Keratinocyte (primary cell): ENCODE measurements at regions not wholly inside any gene's neighbourhood (a gene's known extent, or its start where the extent isn't known, plus 50 kb on each side); places are given as distances from the start of the nearest gene placed in this dataset.

Source experiments
- EZH2 ChIP-seq: IDR thresholded peaks from one replicate; pipeline ENCODE4 v1.6.1; 2012; ENCODE audit warnings: inconsistent platforms, mild to moderate bottlenecking, low read length, moderate library complexity
- TF ChIP-seq, protein P1 (sequence below), 3 experiments: IDR thresholded peaks in 1 of 3; conservative IDR thresholded peaks in 1 of 3; optimal IDR thresholded peaks in 1 of 3; 2 replicates in 2 of 3; 3 replicates in 1 of 3; pipeline versions ENCODE3 to v1.5.1; 2011; ENCODE audit warnings: low read length in 3 of 3, mild to moderate bottlenecking in 3 of 3, moderate library complexity in 2 of 3, control low read depth in 1 of 3, inconsistent platforms in 1 of 3; ENCODE audit not compliant: insufficient read depth in 2 of 3; ENCODE audit errors: extremely low read depth in 1 of 3

DNA sequence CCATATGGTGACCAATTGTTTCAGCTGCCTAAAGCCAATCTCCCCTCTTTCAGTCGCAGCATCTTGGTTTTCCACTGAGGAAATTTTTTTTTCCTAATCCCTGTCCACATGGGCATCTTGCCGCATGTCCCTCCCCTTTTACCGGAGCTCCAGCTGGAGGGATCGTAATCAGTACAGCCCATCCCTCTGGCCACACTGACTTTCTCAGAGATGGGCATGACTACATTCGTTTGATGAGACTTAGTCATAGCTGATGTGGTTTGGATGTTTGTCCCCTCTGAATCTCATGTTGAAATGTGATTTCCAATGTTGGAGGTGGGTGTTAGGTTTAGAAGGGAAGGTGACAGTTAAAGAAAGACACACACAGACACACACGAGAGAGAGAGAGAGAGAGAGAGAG lies 186.8 kb upstream of the CXCL12 start:
- TF ChIP-seq, protein P1, sequence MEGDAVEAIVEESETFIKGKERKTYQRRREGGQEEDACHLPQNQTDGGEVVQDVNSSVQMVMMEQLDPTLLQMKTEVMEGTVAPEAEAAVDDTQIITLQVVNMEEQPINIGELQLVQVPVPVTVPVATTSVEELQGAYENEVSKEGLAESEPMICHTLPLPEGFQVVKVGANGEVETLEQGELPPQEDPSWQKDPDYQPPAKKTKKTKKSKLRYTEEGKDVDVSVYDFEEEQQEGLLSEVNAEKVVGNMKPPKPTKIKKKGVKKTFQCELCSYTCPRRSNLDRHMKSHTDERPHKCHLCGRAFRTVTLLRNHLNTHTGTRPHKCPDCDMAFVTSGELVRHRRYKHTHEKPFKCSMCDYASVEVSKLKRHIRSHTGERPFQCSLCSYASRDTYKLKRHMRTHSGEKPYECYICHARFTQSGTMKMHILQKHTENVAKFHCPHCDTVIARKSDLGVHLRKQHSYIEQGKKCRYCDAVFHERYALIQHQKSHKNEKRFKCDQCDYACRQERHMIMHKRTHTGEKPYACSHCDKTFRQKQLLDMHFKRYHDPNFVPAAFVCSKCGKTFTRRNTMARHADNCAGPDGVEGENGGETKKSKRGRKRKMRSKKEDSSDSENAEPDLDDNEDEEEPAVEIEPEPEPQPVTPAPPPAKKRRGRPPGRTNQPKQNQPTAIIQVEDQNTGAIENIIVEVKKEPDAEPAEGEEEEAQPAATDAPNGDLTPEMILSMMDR (optimal IDR thresholded peaks at IDR 0.05 in 1 of 3, IDR thresholded peaks at IDR 0.05 in 1 of 3, conservative IDR thresholded peaks at IDR 0.05 in 1 of 3; ENCODE audit: extremely low read depth in 1 of 3, insufficient read depth in 2 of 3, low read length in 3 of 3) = no peak
- no peak for TF ChIP-seq EZH2
